Upper lobe of left lung (tissue), 6 donors: ENCODE measurements at regions not wholly inside any gene's neighbourhood (a gene's known extent, or its start where the extent isn't known, plus 50 kb on each side); places are given as distances from the start of the nearest gene placed in this dataset.

Experiments used
- ATAC-seq, 2 donors: fragments of 200-7000 bp; cut with Tn5 transposase; one replicate each; pipeline ENCODE4 v1.9.1; 2022; ENCODE audit warnings: mild to moderate bottlenecking in 2 of 2, moderate library complexity in 2 of 2; ENCODE audit not compliant: low FRiP score in 2 of 2
- DNase-seq, 2 donors: peaks; one replicate each; pipeline ENCODE4 v3.0.0-alpha.2; 2019 to 2020
- H3K27ac ChIP-seq, 4 donors: fragments of 200-600 bp; sonication (generic); one replicate each; pipeline ENCODE4 v1.5.1; 2016 to 2019
- H3K27me3 ChIP-seq, 4 donors: fragments of 200-600 bp; sonication (generic); one replicate each; pipeline ENCODE4 v1.5.1; 2017 to 2019
- H3K36me3 ChIP-seq, 4 donors: fragments of 200-600 bp; sonication (generic); one replicate each; pipeline ENCODE4 v1.5.1; 2016 to 2019
- H3K4me1 ChIP-seq, 4 donors: fragments of 200-600 bp; sonication (generic); one replicate each; pipeline ENCODE4 v1.5.1; 2018 to 2019
- H3K4me3 ChIP-seq, 4 donors: fragments of 200-600 bp; sonication (generic); one replicate each; pipeline ENCODE4 v1.5.1; 2017 to 2019; ENCODE audit warnings: mild to moderate bottlenecking in 2 of 4, moderate library complexity in 1 of 4
- H3K9me3 ChIP-seq, 4 donors: fragments of 200-600 bp; sonication (generic); one replicate each; pipeline ENCODE4 v1.5.1; 2018 to 2019
- EP300 ChIP-seq, 4 donors: sonication (generic); formaldehyde crosslinking; IDR thresholded peaks; one replicate each; pipeline ENCODE4 v1.5.1; 2017; ENCODE audit warnings: antibody characterized with exemption in 4 of 4, control low read depth in 2 of 4
- POLR2A ChIP-seq, 4 donors: fragments of 450-650 bp; IDR thresholded peaks; one replicate each; pipeline ENCODE4 v1.5.1; 2016 to 2017; ENCODE audit warnings: antibody characterized with exemption in 4 of 4, mild to moderate bottlenecking in 2 of 4
- POLR2AphosphoS5 ChIP-seq, 2 donors: sonication (generic); formaldehyde crosslinking; IDR thresholded peaks; one replicate each; pipeline ENCODE4 v1.5.1; 2017; ENCODE audit warnings: antibody characterized with exemption in 2 of 2
- WGBS, 2 donors: methylation state at CpG; one replicate each; pipeline ENCODE4 v1.1.5; 2017 to 2018; 5-methylcytosine and 5-hydroxymethylcytosine counted together
- TF ChIP-seq, protein P1 (sequence below), 6 experiments: fragments of 450-650 bp in 4 of 6; fragments of 200-600 bp in 2 of 6; sonication (generic) in 2 of 6; IDR thresholded peaks; one replicate each; pipeline ENCODE4 v1.5.1; 2016 to 2019; ENCODE audit warnings: antibody characterized with exemption in 6 of 6
- donor health status: DM: no; HTN: no; CAD: no; lungs with moderate emphysema.
- donor health status: DM: no; HTN: yes; CAD: no; lungs with severe emphysema.

GRCh38 chr2:37526323-37526722 lies 145.1 kb downstream of the CDC42EP3 start:
- Histone ChIP-seq H3K36me3 (no peaks in the 10 kb centered on the region), H3K4me1 (peaks cover 6 to 11% (median 7%) of the 10 kb centered on the region in 4 donors), H3K4me3 (no peak overlapping the region), H3K27me3 (no peaks in the 10 kb centered on the region), H3K9me3 (no peaks in the 10 kb centered on the region), H3K27ac (no peak overlapping the region)
- no peak for TF ChIP-seq POLR2AphosphoS5 (IDR thresholded peaks at IDR 0.05)
- no peak for ATAC-seq
- DNase-seq, result no peak
- 67 to 71% methylated on average over 4 of the region's 4 CpGs for WGBS, 2 donors

- DNase-seq (no peak), ATAC-seq (no peak)
- no peaks in the 10 kb centered on the region for H3K9me3 ChIP-seq
- TF ChIP-seq, protein P1, sequence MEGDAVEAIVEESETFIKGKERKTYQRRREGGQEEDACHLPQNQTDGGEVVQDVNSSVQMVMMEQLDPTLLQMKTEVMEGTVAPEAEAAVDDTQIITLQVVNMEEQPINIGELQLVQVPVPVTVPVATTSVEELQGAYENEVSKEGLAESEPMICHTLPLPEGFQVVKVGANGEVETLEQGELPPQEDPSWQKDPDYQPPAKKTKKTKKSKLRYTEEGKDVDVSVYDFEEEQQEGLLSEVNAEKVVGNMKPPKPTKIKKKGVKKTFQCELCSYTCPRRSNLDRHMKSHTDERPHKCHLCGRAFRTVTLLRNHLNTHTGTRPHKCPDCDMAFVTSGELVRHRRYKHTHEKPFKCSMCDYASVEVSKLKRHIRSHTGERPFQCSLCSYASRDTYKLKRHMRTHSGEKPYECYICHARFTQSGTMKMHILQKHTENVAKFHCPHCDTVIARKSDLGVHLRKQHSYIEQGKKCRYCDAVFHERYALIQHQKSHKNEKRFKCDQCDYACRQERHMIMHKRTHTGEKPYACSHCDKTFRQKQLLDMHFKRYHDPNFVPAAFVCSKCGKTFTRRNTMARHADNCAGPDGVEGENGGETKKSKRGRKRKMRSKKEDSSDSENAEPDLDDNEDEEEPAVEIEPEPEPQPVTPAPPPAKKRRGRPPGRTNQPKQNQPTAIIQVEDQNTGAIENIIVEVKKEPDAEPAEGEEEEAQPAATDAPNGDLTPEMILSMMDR (IDR thresholded peaks at IDR 0.05), result no peak
- TF ChIP-seq POLR2AphosphoS5 (IDR thresholded peaks at IDR 0.05) (no peak), POLR2A (IDR thresholded peaks at IDR 0.05) (no peak), EP300 (IDR thresholded peaks at IDR 0.05) (no peak)
- H3K36me3 ChIP-seq, result no peaks in the 10 kb centered on the region
- H3K27me3 ChIP-seq, result no peaks in the 10 kb centered on the region
- H3K4me1 ChIP-seq, result peaks cover 6 to 11% (median 7%) of the 10 kb centered on the region in 4 donors
- H3K4me3 ChIP-seq, result no peak overlapping the region
- no peak overlapping the region for H3K27ac ChIP-seq
Measured at GRCh38 chr2:37526856-37527255, 144.6 kb downstream of the CDC42EP3 start.

- Histone ChIP-seq H3K36me3 (no peaks in the 10 kb centered on the region), H3K27ac (no peak overlapping the region), H3K9me3 (no peaks in the 10 kb centered on the region), H3K27me3 (no peaks in the 10 kb centered on the region), H3K4me3 (no peak overlapping the region), H3K4me1 (peaks cover 6 to 11% (median 7%) of the 10 kb centered on the region in 4 donors)
- ATAC-seq, result no peak
- 56 to 68% methylated on average over 5 of the region's 5 CpGs for WGBS, 2 donors
- DNase-seq, result no peak
- TF ChIP-seq POLR2AphosphoS5 (IDR thresholded peaks at IDR 0.05) (no peak), POLR2A (IDR thresholded peaks at IDR 0.05) (no peak), EP300 (IDR thresholded peaks at IDR 0.05) (no peak)
- TF ChIP-seq, protein P1 (IDR thresholded peaks at IDR 0.05), result no peak
Measured at GRCh38 chr2:37527361-37527760, 144.1 kb downstream of the CDC42EP3 start.

DNA sequence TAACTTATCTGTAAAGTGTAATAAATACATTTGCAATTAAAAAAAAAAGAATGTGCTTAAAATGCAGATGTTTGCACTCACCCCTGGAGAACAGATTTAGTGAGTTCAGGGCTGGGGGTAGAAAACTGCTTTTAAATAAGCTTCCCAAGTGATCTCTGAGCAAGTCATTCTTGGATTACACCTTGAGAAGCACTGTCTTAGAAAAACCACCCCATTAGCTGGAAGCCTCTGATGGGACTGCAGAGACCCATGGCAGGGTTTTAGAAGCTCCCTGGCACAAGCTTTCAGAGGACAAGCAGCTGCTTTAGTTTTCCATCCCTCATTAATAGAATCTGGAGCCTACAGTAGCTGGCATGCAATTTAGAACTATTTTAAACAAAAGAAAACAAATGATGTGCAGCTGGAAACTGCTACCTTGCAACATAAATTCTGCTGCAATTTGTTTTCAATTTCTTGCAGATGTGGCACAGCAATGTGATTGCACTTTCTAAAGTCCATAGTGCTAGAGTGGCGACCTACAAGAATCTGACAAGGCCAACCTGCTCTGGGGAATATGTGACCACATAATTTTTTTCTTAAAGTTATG lies 141.5 kb downstream of the CDC42EP3 start:
- WGBS, 2 donors, result 77 to 79% methylated on average over 1 of the region's 1 CpG
- Histone ChIP-seq H3K9me3 (no peaks in the 10 kb centered on the region), H3K4me3 (no peak overlapping the region), H3K36me3 (no peaks in the 10 kb centered on the region), H3K27me3 (no peaks in the 10 kb centered on the region), H3K27ac (no peak overlapping the region), H3K4me1 (peaks cover 0 to under 1% (median 0%) of the 10 kb centered on the region in 4 donors)
- DNase-seq, result no peak
- TF ChIP-seq EP300 (IDR thresholded peaks at IDR 0.05) (no peak), POLR2AphosphoS5 (IDR thresholded peaks at IDR 0.05) (no peak), POLR2A (IDR thresholded peaks at IDR 0.05) (no peak)
- TF ChIP-seq, protein P1 (IDR thresholded peaks at IDR 0.05), result no peak
- ATAC-seq, result no peak

- no peak for DNase-seq
- no peaks in the 10 kb centered on the region for H3K36me3 ChIP-seq
- WGBS, 2 donors, result 96 to 97% methylated on average over 2 of the region's 2 CpGs
- ATAC-seq, result no peak
- H3K4me3 ChIP-seq, result no peak overlapping the region
- no peak for TF ChIP-seq EP300 (IDR thresholded peaks at IDR 0.05)
- no peak for TF ChIP-seq POLR2A (IDR thresholded peaks at IDR 0.05)
- TF ChIP-seq, protein P1 (IDR thresholded peaks at IDR 0.05), result no peak
- no peak for TF ChIP-seq POLR2AphosphoS5 (IDR thresholded peaks at IDR 0.05)
- H3K27me3 ChIP-seq, result no peaks in the 10 kb centered on the region
- no peak overlapping the region for H3K27ac ChIP-seq
- H3K9me3 ChIP-seq, result no peaks in the 10 kb centered on the region
- no peaks in the 10 kb centered on the region for H3K4me1 ChIP-seq
Measured at GRCh38 chr2:37532503-37532902, 138.9 kb downstream of the CDC42EP3 start.
